H9 (cell line): ENCODE measurements at regions not wholly inside any gene's neighbourhood (a gene's known extent, or its start where the extent isn't known, plus 50 kb on each side); places are given as distances from the start of the nearest gene placed in this dataset.

ENCODE experiments used
- DNase-seq: peaks from one replicate; pipeline ENCODE4 v3.0.0-alpha.2; 2017
- H2AFZ ChIP-seq: one replicate; pipeline ENCODE4 v1.6.1; 2013; ENCODE audit warnings: mild to moderate bottlenecking, low read length, control low read depth, moderate library complexity
- H2AK5ac ChIP-seq: 2 replicates; pipeline ENCODE4 v1.6.1; 2013; ENCODE audit warnings: low read length, control low read depth, mixed read lengths; ENCODE audit not compliant: insufficient read length
- H2BK120ac ChIP-seq: one replicate; pipeline ENCODE4 v1.6.1; 2013; ENCODE audit warnings: low read depth, mild to moderate bottlenecking, low read length, control low read depth, inconsistent platforms; ENCODE audit not compliant: poor library complexity, severe bottlenecking
- H2BK12ac ChIP-seq: 2 replicates; pipeline ENCODE4 v1.6.1; 2013; ENCODE audit warnings: low read length, control low read depth, mixed read lengths, low read depth; ENCODE audit not compliant: insufficient read length
- H2BK15ac ChIP-seq: 2 replicates; pipeline ENCODE4 v1.6.1; 2013; ENCODE audit warnings: low read depth, low read length, control low read depth
- H2BK20ac ChIP-seq: one replicate; pipeline ENCODE4 v1.6.1; 2013; ENCODE audit warnings: low read depth, mild to moderate bottlenecking, low read length, control low read depth, inconsistent platforms; ENCODE audit not compliant: poor library complexity, severe bottlenecking
- H2BK5ac ChIP-seq: 2 replicates; pipeline ENCODE4 v1.6.1; 2013; ENCODE audit warnings: low read length, control low read depth, mixed read lengths; ENCODE audit not compliant: insufficient read length
- H3K14ac ChIP-seq: 2 replicates; pipeline ENCODE4 v1.6.1; 2013; ENCODE audit warnings: low read length, control low read depth; ENCODE audit not compliant: insufficient read depth
- H3K18ac ChIP-seq: 2 replicates; pipeline ENCODE4 v1.6.1; 2013; ENCODE audit warnings: low read depth, mild to moderate bottlenecking, mixed read lengths, low read length, control low read depth; ENCODE audit not compliant: insufficient read length
- H3K23ac ChIP-seq: 2 replicates; pipeline ENCODE4 v1.6.1; 2013; ENCODE audit warnings: low read length, control low read depth, mixed read lengths, low read depth; ENCODE audit not compliant: insufficient read length
- H3K23me2 ChIP-seq: 2 replicates; pipeline ENCODE4 v1.6.1; 2013; ENCODE audit warnings: low read depth, mild to moderate bottlenecking, mixed read lengths, low read length, control low read depth; ENCODE audit not compliant: insufficient read length, poor library complexity, severe bottlenecking
- H3K27ac ChIP-seq: 2 replicates; pipeline ENCODE4 v1.5.1; 2013; ENCODE audit warnings: low read length, control low read depth, mixed read lengths, low read depth; ENCODE audit not compliant: insufficient read length
- H3K27me3 ChIP-seq: 2 replicates; pipeline ENCODE4 v1.6.1; 2013; ENCODE audit warnings: low read length, control low read depth, inconsistent platforms; ENCODE audit not compliant: insufficient read depth
- H3K4ac ChIP-seq: 2 replicates; pipeline ENCODE4 v1.6.1; 2013; ENCODE audit warnings: low read depth, mild to moderate bottlenecking, control low read depth, inconsistent platforms, low read length, moderate library complexity
- H3K4me1 ChIP-seq: 2 replicates; pipeline ENCODE4 v1.6.1; 2013; ENCODE audit warnings: low read length, control low read depth, inconsistent platforms; ENCODE audit not compliant: insufficient read depth
- H3K4me2 ChIP-seq: 2 replicates; pipeline ENCODE4 v1.6.1; 2013; ENCODE audit warnings: low read length, control low read depth, mixed read lengths; ENCODE audit not compliant: insufficient read length, insufficient read depth
- H3K56ac ChIP-seq: 2 replicates; pipeline ENCODE4 v1.6.1; 2013; ENCODE audit warnings: low read depth, mild to moderate bottlenecking, mixed read lengths, low read length, control low read depth; ENCODE audit not compliant: insufficient read length
- H3K79me1 ChIP-seq: 2 replicates; pipeline ENCODE4 v1.6.1; 2013; ENCODE audit warnings: low read depth, mild to moderate bottlenecking, moderate library complexity, low read length, control low read depth, inconsistent platforms; ENCODE audit not compliant: insufficient read depth, poor library complexity, severe bottlenecking
- H3K79me2 ChIP-seq: 2 replicates; pipeline ENCODE4 v1.6.1; 2013; ENCODE audit warnings: low read length, control low read depth, inconsistent platforms; ENCODE audit not compliant: insufficient read depth
- H3K9ac ChIP-seq: 2 replicates; pipeline ENCODE4 v1.6.1; 2013; ENCODE audit warnings: low read length, control low read depth, mixed read lengths; ENCODE audit not compliant: insufficient read length; ENCODE audit errors: extremely low read depth
- H3K9me3 ChIP-seq: one replicate; pipeline ENCODE4 v1.6.1; 2013; ENCODE audit warnings: low read depth, low read length, inconsistent platforms; ENCODE audit not compliant: control insufficient read depth
- H3T11ph ChIP-seq: one replicate; pipeline ENCODE4 v1.6.1; 2013; ENCODE audit warnings: mild to moderate bottlenecking, low read length, control low read depth, inconsistent platforms
- H4K20me1 ChIP-seq: one replicate; pipeline ENCODE4 v1.6.1; 2013; ENCODE audit not compliant: control insufficient read depth, insufficient read length, insufficient read depth
- H4K5ac ChIP-seq: 2 replicates; pipeline ENCODE4 v1.6.1; 2013; ENCODE audit warnings: low read depth, mild to moderate bottlenecking, mixed read lengths, low read length, control low read depth; ENCODE audit not compliant: insufficient read length
- H4K8ac ChIP-seq: replicated peaks from 2 replicates; pipeline ENCODE4 v1.6.1; 2013; ENCODE audit warnings: low read length, control low read depth, mixed read lengths, low read depth; ENCODE audit not compliant: insufficient read length
- H4K91ac ChIP-seq: 2 replicates; pipeline ENCODE4 v1.6.1; 2013; ENCODE audit warnings: low read depth, mild to moderate bottlenecking, moderate library complexity, mixed read lengths, low read length, control low read depth; ENCODE audit not compliant: insufficient read length
- H3K27ac Mint-ChIP-seq, 3 experiments: 2 replicates in 2 of 3; 3 replicates in 1 of 3; pipeline ENCODE4 v1.8.0; 2020 to 2021; ENCODE audit warnings: mixed read lengths in 3 of 3, mild to moderate bottlenecking in 1 of 3, moderate library complexity in 1 of 3
- H3K27me3 Mint-ChIP-seq: 2 replicates; pipeline ENCODE4 v1.8.0; 2021; ENCODE audit warnings: low read depth, mild to moderate bottlenecking, moderate library complexity, mixed read lengths
- H3K36me3 Mint-ChIP-seq, 3 experiments: 2 replicates in 2 of 3; 3 replicates in 1 of 3; pipeline ENCODE4 v1.8.0; 2020 to 2021; ENCODE audit warnings: low read depth in 3 of 3, mixed read lengths in 3 of 3; ENCODE audit not compliant: insufficient read depth in 1 of 3
- H3K4me1 Mint-ChIP-seq, 2 experiments: 2 replicates each; pipeline ENCODE4 v1.8.0; 2020; ENCODE audit warnings: mixed read lengths in 2 of 2
- H3K4me3 Mint-ChIP-seq, 2 experiments: 2 replicates in 1 of 2; 3 replicates in 1 of 2; pipeline ENCODE4 v1.8.0; 2020 to 2021; ENCODE audit warnings: mild to moderate bottlenecking in 2 of 2, mixed read lengths in 2 of 2, moderate library complexity in 1 of 2
- H3K9me3 Mint-ChIP-seq, 2 experiments: 2 replicates in 1 of 2; 3 replicates in 1 of 2; pipeline ENCODE4 v1.8.0; 2020; ENCODE audit warnings: mild to moderate bottlenecking in 2 of 2, mixed read lengths in 2 of 2, moderate library complexity in 1 of 2
- CTCF ChIP-seq: fragments of 200-600 bp; sonication (generic); conservative IDR thresholded peaks from 3 replicates; pipeline ENCODE4 v1.8.0; 2021; ENCODE audit warnings: antibody characterized with exemption, mild to moderate bottlenecking
- WGBS: extraction: QIAGEN DNeasy Blood & Tissue Kit; methylation state at CpG from one replicate; pipeline ENCODE4 v1.1.7; 2013; ENCODE audit warnings: missing lambda C conversion rate, low lambda C conversion rate, mixed read lengths; ENCODE audit not compliant: insufficient read length; ENCODE audit errors: extremely low coverage; 5-methylcytosine and 5-hydroxymethylcytosine counted together

- no CpG with 5 or more reads among the region's 6 CpGs for WGBS
- no peaks in the 10 kb centered on the region for H3K27me3 Mint-ChIP-seq
- Histone ChIP-seq H4K20me1 (no peaks in the 10 kb centered on the region), H3K4me2 (no peak overlapping the region), H3K79me2 (no peaks in the 10 kb centered on the region), H3K56ac (no peak overlapping the region), H4K8ac (no peak overlapping the region), H2BK15ac (no peak overlapping the region), H3K79me1 (no peaks in the 10 kb centered on the region), H3K27ac (no peak overlapping the region), H3K23me2 (no peaks in the 10 kb centered on the region), H3K27me3 (no peaks in the 10 kb centered on the region), H3K9me3 (no peaks in the 10 kb centered on the region), H3K4me1 (no peaks in the 10 kb centered on the region), H3K4ac (no peak overlapping the region), H4K91ac (no peak overlapping the region), H3K23ac (no peak overlapping the region), H2BK12ac (no peak overlapping the region), H2AK5ac (no peak overlapping the region), H3T11ph (no peak overlapping the region), H2BK20ac (no peak overlapping the region), H3K14ac (no peak overlapping the region), H2AFZ (no peak overlapping the region), H4K5ac (no peak overlapping the region), H2BK5ac (no peak overlapping the region), H3K9ac (no peak overlapping the region), H3K18ac (no peak overlapping the region), H2BK120ac (no peak overlapping the region)
- H3K9me3 Mint-ChIP-seq: no peaks in the 10 kb centered on the region; a peak in 1 of 5 replicates
- TF ChIP-seq CTCF: no peak
- no peak overlapping the region for H3K4me3 Mint-ChIP-seq
- H3K27ac Mint-ChIP-seq: no peak overlapping the region
- no peaks in the 10 kb centered on the region for H3K36me3 Mint-ChIP-seq
- no peaks in the 10 kb centered on the region; a peak in 1 of 4 replicates for H3K4me1 Mint-ChIP-seq
- no peak for DNase-seq
Measured at GRCh38 chr10:36344240-36345174, 702.4 kb upstream of the FZD8 start.
